HepG2 (cell line): ENCODE measurements at regions not wholly inside any gene's neighbourhood (a gene's known extent, or its start where the extent isn't known, plus 50 kb on each side); places are given as distances from the start of the nearest gene placed in this dataset.

Experiments used
- ATAC-seq: fragments of 200-7000 bp; cut with Tn5 transposase; 3 replicates; pipeline ENCODE4 v1.9.1; 2020; ENCODE audit warnings: mild to moderate bottlenecking, moderate library complexity
- BruUV-seq: library from RNA; stranded (reverse); fragments of 400-500 nt; replicated peaks from 2 replicates; lab custom pipeline; 2021; lab: Mats Ljungman, UMichigan
- CTCF ChIA-PET: fragments of 300-600 bp; formaldehyde crosslinking; extraction: SDS; loops from one replicate; lab custom pipeline; 2021; ENCODE audit warnings: low total read pairs, inconsistent platforms, low intra/inter-chr PET ratio; lab: Yijun Ruan, JAX
- POLR2A ChIA-PET: fragments of 350-600 bp; sonication (Branson Sonifier 250); formaldehyde crosslinking; loops from one replicate; lab custom pipeline; 2020; ENCODE audit warnings: antibody characterized with exemption, inconsistent platforms; lab: Yijun Ruan, JAX
- DNase-seq: peaks from one replicate; pipeline ENCODE4 v3.0.0-alpha.2; 2015; ENCODE audit warnings: low spot score
- FAIRE-seq: peaks from 3 replicates; lab custom pipeline; 2011; peaks lifted over from hg19 to GRCh38; lab: Jason Lieb, UNC
- H2AFZ ChIP-seq: one replicate; pipeline ENCODE4 v1.6.1; 2011; ENCODE audit warnings: low read length, inconsistent platforms
- H3K27ac ChIP-seq: fragments of 300-600 bp; 3 replicates; pipeline ENCODE4 v1.8.0; 2011; ENCODE audit warnings: mixed run types, mild to moderate bottlenecking, mixed read lengths, low read length, inconsistent platforms; ENCODE audit not compliant: insufficient read depth; ENCODE audit errors: extremely low read length
- H3K27me3 ChIP-seq, 2 experiments: fragments of 200-600 bp in 1 of 2; 2 replicates in 1 of 2; 3 replicates in 1 of 2; pipeline versions ENCODE4 v1.6.0 to v1.8.0; 2011; ENCODE audit warnings: low read length in 2 of 2, mild to moderate bottlenecking in 2 of 2, moderate library complexity in 2 of 2, inconsistent platforms in 1 of 2; ENCODE audit not compliant: insufficient read depth in 2 of 2, control insufficient read depth in 1 of 2
- H3K36me3 ChIP-seq, 2 experiments: fragments of 200-600 bp in 1 of 2; replicated peaks in 1 of 2; 2 replicates in 1 of 2; 3 replicates in 1 of 2; pipeline versions ENCODE4 v1.5.1 to v1.8.0; 2011; ENCODE audit warnings: low read length in 2 of 2, inconsistent platforms in 1 of 2; ENCODE audit not compliant: insufficient read depth in 2 of 2, control insufficient read depth in 1 of 2
- H3K4me1 ChIP-seq: 2 replicates; pipeline ENCODE4 v1.5.1; 2012; ENCODE audit warnings: low read length, inconsistent platforms; ENCODE audit not compliant: insufficient read depth
- H3K4me2 ChIP-seq: 2 replicates; pipeline ENCODE4 v1.6.0; 2011; ENCODE audit warnings: low read depth, low read length, inconsistent platforms
- H3K4me3 ChIP-seq, 3 experiments: fragments of 200-600 bp in 1 of 3; sonication (generic), shearing (Covaris generic) in 1 of 3; replicated peaks in 1 of 3; 2 replicates each; pipeline ENCODE4 v1.5.1; 2011 to 2016; ENCODE audit warnings: low read length in 3 of 3, inconsistent platforms in 2 of 3, low read depth in 2 of 3, mild to moderate bottlenecking in 2 of 3, control low read depth in 1 of 3, mixed read lengths in 1 of 3; ENCODE audit not compliant: insufficient read depth in 1 of 3
- H3K79me2 ChIP-seq: one replicate; pipeline ENCODE4 v1.6.1; 2011; ENCODE audit warnings: low read length, inconsistent platforms; ENCODE audit not compliant: insufficient read depth
- H3K9ac ChIP-seq: 2 replicates; pipeline ENCODE4 v1.6.0; 2011; ENCODE audit warnings: mild to moderate bottlenecking, low read depth, low read length, inconsistent platforms; ENCODE audit not compliant: insufficient read depth
- H3K9me3 ChIP-seq: 2 replicates; pipeline ENCODE4 v1.5.1; 2012; ENCODE audit warnings: mild to moderate bottlenecking, low read length
- H4K20me1 ChIP-seq: 2 replicates; pipeline ENCODE4 v1.6.0; 2011; ENCODE audit warnings: inconsistent platforms, mild to moderate bottlenecking, low read length, moderate library complexity; ENCODE audit not compliant: insufficient read depth
- FOSL1 ChIP-seq: sonication (generic); formaldehyde crosslinking; IDR thresholded peaks from 2 replicates; pipeline ENCODE4 v1.9.0; 2021; ENCODE audit warnings: missing genetic modification reagents, borderline replicate concordance
- ZNF225 ChIP-seq: sonication (generic); formaldehyde crosslinking; IDR thresholded peaks from 2 replicates; pipeline ENCODE4 v1.4.0; 2020; ENCODE audit warnings: mild to moderate bottlenecking, missing genetic modification reagents
- ZNF577 ChIP-seq: sonication (generic); formaldehyde crosslinking; IDR thresholded peaks from 2 replicates; pipeline ENCODE4 v1.4.0; 2020; ENCODE audit warnings: mild to moderate bottlenecking, low read depth, missing genetic modification reagents, borderline replicate concordance
- ZSCAN20 ChIP-seq: sonication (generic); formaldehyde crosslinking; IDR thresholded peaks from 2 replicates; pipeline ENCODE4 v1.4.0; 2020; ENCODE audit warnings: missing genetic modification reagents, mild to moderate bottlenecking, borderline replicate concordance
- WGBS: methylation state at CpG from one replicate; pipeline ENCODE4 v1.1.6; 2017; ENCODE audit warnings: low lambda C conversion rate; 5-methylcytosine and 5-hydroxymethylcytosine counted together
- in situ Hi-C: cut with HindIII; loops from 2 replicates; pipeline ENCODE4 v1.10.0; 2017; ENCODE audit warnings: low pct_unique_long_range_greater_than_20kb; ENCODE audit not compliant: extremely low pct_ligation_motif_present
- intact Hi-C: fragments of 100-400 bp; cut with micrococcal nuclease; formaldehyde crosslinking; loops from one replicate; pipeline ENCODE4 v1.10.0; 2022; ENCODE audit not compliant: unreplicated experiment
- TF ChIP-seq, protein P1 (sequence below): sonication (generic); formaldehyde crosslinking; IDR thresholded peaks from 2 replicates; pipeline ENCODE4 v1.4.0; 2020; ENCODE audit warnings: missing genetic modification reagents, borderline replicate concordance

DNA sequence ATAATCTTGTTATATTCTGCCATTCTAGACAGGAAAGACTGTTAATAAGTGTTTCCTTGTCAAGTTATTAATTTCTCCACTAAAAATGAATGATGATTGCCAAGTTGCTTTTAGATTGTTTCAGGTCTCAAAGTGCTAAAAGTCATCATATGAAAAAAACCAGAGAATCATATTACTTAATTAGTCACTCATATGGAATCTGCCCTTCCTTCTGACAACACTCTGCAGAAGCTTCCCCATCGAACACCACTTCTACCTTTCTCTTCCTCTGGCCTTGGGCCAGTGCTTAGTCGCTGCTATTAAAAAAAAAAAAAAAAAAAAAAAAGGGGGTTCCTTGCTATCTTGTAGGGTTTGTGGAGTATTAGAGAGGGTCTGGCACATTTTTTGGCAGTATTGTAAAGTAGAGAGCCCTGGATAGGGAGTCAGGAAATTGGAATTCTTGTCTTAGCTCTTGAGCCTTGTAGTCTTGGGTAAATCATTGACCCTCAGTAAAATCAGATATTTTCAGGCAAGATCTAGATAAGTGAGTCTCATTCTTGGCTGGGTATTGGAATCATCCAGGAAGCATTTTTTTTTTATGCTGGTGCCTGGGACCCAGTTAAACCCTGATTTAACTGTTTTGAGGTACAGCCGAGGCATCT is 141.7 kb upstream of the CCDC68 start:
- no peak for FAIRE-seq
- H3K4me3 ChIP-seq, result no peak overlapping the region

More for the DNA sequence above, 141.7 kb upstream of the CCDC68 start:
- no peak overlapping the region for H2AFZ ChIP-seq
- no TSS peak for BruUV-seq
- TF ChIP-seq ZNF577 (CRISPR knock-in tag) (no peak), ZNF225 (CRISPR knock-in tag) (no peak), ZSCAN20 (no peak), FOSL1 (CRISPR knock-in tag) (no peak)
- TF ChIP-seq, protein P1, sequence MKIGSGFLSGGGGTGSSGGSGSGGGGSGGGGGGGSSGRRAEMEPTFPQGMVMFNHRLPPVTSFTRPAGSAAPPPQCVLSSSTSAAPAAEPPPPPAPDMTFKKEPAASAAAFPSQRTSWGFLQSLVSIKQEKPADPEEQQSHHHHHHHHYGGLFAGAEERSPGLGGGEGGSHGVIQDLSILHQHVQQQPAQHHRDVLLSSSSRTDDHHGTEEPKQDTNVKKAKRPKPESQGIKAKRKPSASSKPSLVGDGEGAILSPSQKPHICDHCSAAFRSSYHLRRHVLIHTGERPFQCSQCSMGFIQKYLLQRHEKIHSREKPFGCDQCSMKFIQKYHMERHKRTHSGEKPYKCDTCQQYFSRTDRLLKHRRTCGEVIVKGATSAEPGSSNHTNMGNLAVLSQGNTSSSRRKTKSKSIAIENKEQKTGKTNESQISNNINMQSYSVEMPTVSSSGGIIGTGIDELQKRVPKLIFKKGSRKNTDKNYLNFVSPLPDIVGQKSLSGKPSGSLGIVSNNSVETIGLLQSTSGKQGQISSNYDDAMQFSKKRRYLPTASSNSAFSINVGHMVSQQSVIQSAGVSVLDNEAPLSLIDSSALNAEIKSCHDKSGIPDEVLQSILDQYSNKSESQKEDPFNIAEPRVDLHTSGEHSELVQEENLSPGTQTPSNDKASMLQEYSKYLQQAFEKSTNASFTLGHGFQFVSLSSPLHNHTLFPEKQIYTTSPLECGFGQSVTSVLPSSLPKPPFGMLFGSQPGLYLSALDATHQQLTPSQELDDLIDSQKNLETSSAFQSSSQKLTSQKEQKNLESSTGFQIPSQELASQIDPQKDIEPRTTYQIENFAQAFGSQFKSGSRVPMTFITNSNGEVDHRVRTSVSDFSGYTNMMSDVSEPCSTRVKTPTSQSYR (CRISPR knock-in tag), result no peak
- TF ChIP-seq, all 625 proteins: peak for 0
- peaks cover 8% of the 10 kb centered on the region for H3K4me1 ChIP-seq
- no peaks in the 10 kb centered on the region; the same call in 1 of the 2 replicates for H3K9me3 ChIP-seq
- DNase-seq (no peak), ATAC-seq (no peak)
- no peaks in the 10 kb centered on the region for H3K27me3 ChIP-seq
- no peaks in the 10 kb centered on the region for H4K20me1 ChIP-seq
- intact Hi-C loops (no loop called here), in situ Hi-C loops (no loop called here)
- H3K79me2 ChIP-seq, result no peaks in the 10 kb centered on the region
- H3K27ac ChIP-seq, result no peak overlapping the region
- POLR2A ChIA-PET, result no interaction called here
- CTCF ChIA-PET, result no interaction called here
- no peak overlapping the region for H3K9ac ChIP-seq
- no peaks in the 10 kb centered on the region for H3K36me3 ChIP-seq
- WGBS, result 9% methylated on average over 3 of the region's 3 CpGs
- no peak overlapping the region for H3K4me2 ChIP-seq
